Frontal cortex (tissue), 3 donors: ENCODE measurements at regions not wholly inside any gene's neighbourhood (a gene's known extent, or its start where the extent isn't known, plus 50 kb on each side); places are given as distances from the start of the nearest gene placed in this dataset.

ENCODE experiments used
- DNase-seq, 2 donors: peaks; one replicate each; pipeline ENCODE4 v3.0.0; 2012; ENCODE audit warnings: low spot score in 2 of 2
- FAIRE-seq: peaks from 2 replicates; lab custom pipeline; 2012; peaks lifted over from hg19 to GRCh38; lab: Jason Lieb, UNC
- donor health status: control.
- donor health status: control.
- donor health status: control.

- no peak for FAIRE-seq
- no peak for DNase-seq
These were observed 116.6 kb upstream of the HMHB1 start for GRCh38 chr5:143695244-143695864.

- DNase-seq (no peak), FAIRE-seq (no peak)
These were observed 117.6 kb upstream of the HMHB1 start for GRCh38 chr5:143694357-143694756.

GRCh38 chr5:143693651-143694252 is 118.2 kb upstream of the HMHB1 start:
- FAIRE-seq (no peak), DNase-seq (no peak)

GRCh38 chr5:143692342-143692741 is 119.6 kb upstream of the HMHB1 start:
- FAIRE-seq (no peak), DNase-seq (no peak)

GRCh38 chr5:143691945-143692290 is 120.0 kb upstream of the HMHB1 start:
- DNase-seq = no peak
- no peak for FAIRE-seq

- FAIRE-seq (no peak), DNase-seq (no peak)
These were observed 120.5 kb upstream of the HMHB1 start for GRCh38 chr5:143691287-143691944.

GRCh38 chr5:143687604-143688003 is 124.4 kb upstream of the HMHB1 start:
- FAIRE-seq (no peak), DNase-seq (no peak)

- DNase-seq (no peak), FAIRE-seq (no peak)
These were observed 126.6 kb upstream of the HMHB1 start for GRCh38 chr5:143685246-143685815.

- DNase-seq (no peak), FAIRE-seq (no peak)
These were observed 128.5 kb upstream of the HMHB1 start for GRCh38 chr5:143683459-143683858.

GRCh38 chr5:143682929-143683386 is 129.0 kb upstream of the HMHB1 start:
- no peak for FAIRE-seq
- DNase-seq = no peak

GRCh38 chr5:143682246-143682905 is 129.6 kb upstream of the HMHB1 start:
- FAIRE-seq (no peak), DNase-seq (no peak)

GRCh38 chr5:143680672-143681259 is 131.2 kb upstream of the HMHB1 start:
- DNase-seq (no peak), FAIRE-seq (no peak)

- DNase-seq (no peak), FAIRE-seq (no peak)
These were observed 132.2 kb upstream of the HMHB1 start for GRCh38 chr5:143679777-143680176.

- no peak for FAIRE-seq
- no peak for DNase-seq
These were observed 133.6 kb upstream of the HMHB1 start for GRCh38 chr5:143678148-143678905.

- no peak for FAIRE-seq
- no peak for DNase-seq
These were observed 134.6 kb upstream of the HMHB1 start for GRCh38 chr5:143677403-143677802.

GRCh38 chr5:143676802-143677201 is 135.2 kb upstream of the HMHB1 start:
- no peak for DNase-seq
- FAIRE-seq = no peak

- DNase-seq = no peak
- no peak for FAIRE-seq
These were observed 137.5 kb upstream of the HMHB1 start for GRCh38 chr5:143674469-143674786.

GRCh38 chr5:143673676-143674468 is 138.1 kb upstream of the HMHB1 start:
- FAIRE-seq = no peak
- no peak for DNase-seq

- no peak for FAIRE-seq
- no peak for DNase-seq
These were observed 139.2 kb upstream of the HMHB1 start for GRCh38 chr5:143672806-143673205.
